RWPE1 (cell line): ENCODE measurements at regions not wholly inside any gene's neighbourhood (a gene's known extent, or its start where the extent isn't known, plus 50 kb on each side); places are given as distances from the start of the nearest gene placed in this dataset.
A peak's percentile ranks its signal among the peaks of the same experiment; 100 is the strongest.

Experiments
- CTCF ChIA-PET: fragments of 350-600 bp; sonication (Branson Sonifier 250); formaldehyde crosslinking; extraction: SDS; loops from one replicate; lab custom pipeline; 2021; lab: Yijun Ruan, JAX
- POLR2A ChIA-PET: fragments of 400-600 bp; formaldehyde crosslinking; extraction: SDS; loops from one replicate; lab custom pipeline; 2020; ENCODE audit warnings: antibody characterized with exemption; ENCODE audit not compliant: low non-redundant PET; lab: Yijun Ruan, JAX
- DNase-seq: peaks from one replicate; pipeline ENCODE4 v3.0.0; 2012; ENCODE audit warnings: low spot score
- H3K27ac ChIP-seq: fragments of 450-650 bp; 2 replicates; pipeline ENCODE4 v1.5.1; 2017
- CTCF ChIP-seq: fragments of 450-650 bp; conservative IDR thresholded peaks from 2 replicates; pipeline ENCODE4 v1.5.1; 2017; ENCODE audit warnings: low read depth, mild to moderate bottlenecking

DNA sequence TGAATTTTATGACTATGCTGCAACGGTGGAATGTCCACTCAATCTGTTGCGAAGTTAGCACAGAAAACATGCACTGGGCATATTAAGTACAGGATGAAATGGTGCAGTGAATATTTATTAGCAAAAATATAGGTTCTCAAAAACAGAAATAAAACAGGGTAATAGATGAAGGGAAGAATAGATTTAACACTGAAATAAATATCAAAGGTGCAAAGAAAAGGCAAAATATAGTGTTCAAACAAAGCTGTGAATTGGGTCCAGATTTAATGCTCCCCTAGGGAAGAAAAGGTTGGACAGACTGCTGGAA is 435.2 kb upstream of the MGMT start:
- TF ChIP-seq CTCF = peak; percentile 31; the same call in 1 of the 2 replicates
- ChIA-PET CTCF (interaction anchor here (0.6 to 1.8 kb wide), 9 partner anchors 10 to 1096 kb away, joined by 3 to 7 read pairs (median 4); no protein-coding TSS in a partner anchor), POLR2A (no interaction called here)
- DNase-seq = no peak
- no peak overlapping the region for H3K27ac ChIP-seq

DNA sequence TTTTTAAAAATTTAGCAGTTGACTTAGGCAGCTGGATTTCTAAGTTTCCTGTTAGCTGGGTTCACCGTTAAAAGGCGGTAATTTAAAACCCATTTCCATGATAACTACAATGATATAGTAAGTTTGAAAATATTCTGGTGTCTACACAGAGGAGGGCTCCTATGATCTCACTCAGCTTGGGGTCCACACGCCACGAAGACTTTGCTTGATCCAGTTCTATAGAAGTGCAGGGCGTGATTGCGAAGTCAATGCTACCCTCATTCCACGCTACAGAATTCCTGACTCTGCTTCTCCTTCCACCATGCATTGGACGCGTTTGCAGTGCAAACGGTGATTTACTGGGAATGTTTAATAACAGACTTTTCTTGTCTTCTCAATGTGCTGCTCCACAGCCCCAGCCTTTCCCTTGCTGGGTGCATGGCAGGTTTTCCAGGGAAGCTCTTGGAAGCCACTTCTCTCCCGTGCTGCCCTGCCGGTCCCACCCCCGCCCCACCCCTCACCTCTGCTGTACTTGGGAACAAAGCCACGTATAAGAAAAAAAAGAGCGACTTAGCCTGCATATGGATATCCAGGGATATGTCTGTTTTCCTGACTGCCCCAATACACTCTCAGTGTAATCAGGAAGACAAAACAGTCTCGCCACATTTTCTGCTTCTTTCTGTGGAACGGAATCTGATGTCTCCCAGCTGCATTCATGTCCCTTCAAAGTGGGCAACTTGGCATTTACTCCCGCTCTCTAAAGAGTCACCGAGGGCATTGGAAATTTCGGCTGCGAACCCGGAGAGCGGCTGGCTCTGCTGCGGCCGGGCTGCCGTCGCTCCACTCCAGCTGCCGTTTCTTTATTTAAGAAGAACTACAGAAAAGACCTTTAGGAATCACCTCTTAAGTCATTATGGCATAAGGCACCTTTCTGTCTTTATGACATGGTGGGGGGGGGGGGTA is 434.4 kb upstream of the MGMT start:
- ChIA-PET POLR2A (no interaction called here), CTCF (interaction anchor here (0.6 to 1.8 kb wide), 4 partner anchors 11 to 1022 kb away, joined by 3 to 7 read pairs (median 4); no protein-coding TSS in a partner anchor)
- no peak overlapping the region for H3K27ac ChIP-seq
- no peak for DNase-seq
- no peak for TF ChIP-seq CTCF

DNA sequence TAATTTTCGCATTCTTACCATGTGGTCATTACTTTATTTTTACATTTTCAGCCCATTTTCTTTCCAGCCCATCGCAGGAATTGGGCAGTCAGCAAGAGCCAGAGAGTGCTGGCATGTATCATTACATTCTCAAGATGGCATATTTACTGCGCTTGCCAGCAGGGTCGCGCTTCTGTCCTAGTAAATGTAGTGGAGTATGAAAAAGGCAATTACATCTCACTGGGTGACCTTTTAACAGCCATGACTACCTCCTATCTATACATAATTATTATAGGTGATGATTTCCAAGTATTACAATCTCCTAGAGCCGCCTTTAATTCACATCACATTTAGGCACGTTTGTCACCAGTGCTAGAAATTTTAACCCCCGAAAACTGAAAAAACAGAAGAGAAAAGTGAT is 433.7 kb upstream of the MGMT start:
- no peak for TF ChIP-seq CTCF
- POLR2A ChIA-PET = no interaction called here
- DNase-seq = no peak
- H3K27ac ChIP-seq = no peak overlapping the region
- CTCF ChIA-PET = interaction anchor here (0.6 to 0.7 kb wide), 2 partner anchors 9 to 1021 kb away, joined by 4 to 6 read pairs; no protein-coding TSS in a partner anchor

GRCh38 chr10:129033790-129034272 is 433.2 kb upstream of the MGMT start:
- TF ChIP-seq CTCF = no peak
- H3K27ac ChIP-seq = no peak overlapping the region
- ChIA-PET CTCF (interaction anchor here (0.5 to 0.6 kb wide), 2 partner anchors 9 to 937 kb away, joined by 3 to 6 read pairs; no protein-coding TSS in a partner anchor), POLR2A (no interaction called here)
- no peak for DNase-seq

- DNase-seq = no peak
- CTCF ChIA-PET = no interaction called here
- no peak overlapping the region for H3K27ac ChIP-seq
- POLR2A ChIA-PET = no interaction called here
- TF ChIP-seq CTCF = no peak
Measured at GRCh38 chr10:129035052-129035827, 431.8 kb upstream of the MGMT start.

DNA sequence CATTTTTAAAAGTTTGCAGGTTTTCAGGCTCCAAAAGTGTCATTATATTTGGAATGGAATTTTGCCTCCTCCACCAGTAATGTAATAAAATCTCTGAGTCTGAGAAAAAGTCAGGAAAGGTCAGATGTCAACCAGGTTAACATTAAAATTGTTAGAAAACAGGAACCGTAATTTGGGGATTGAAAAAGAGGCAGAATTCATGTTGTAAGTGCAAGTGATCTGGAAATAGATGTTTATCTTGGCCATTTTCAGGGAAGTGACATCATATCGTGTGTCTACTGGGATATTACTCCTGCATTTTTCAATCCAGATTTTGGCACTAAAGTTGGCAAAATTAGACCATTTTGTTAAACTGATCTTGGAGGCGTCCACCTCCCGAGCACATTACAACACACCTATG is 428.5 kb upstream of the MGMT start:
- no peak overlapping the region for H3K27ac ChIP-seq
- POLR2A ChIA-PET = no interaction called here
- no peak for TF ChIP-seq CTCF
- DNase-seq = no peak
- CTCF ChIA-PET = no interaction called here
